Activated CD4-positive, alpha-beta T cell treated with anti-CD3 and anti-CD28 coated beads for 4 hours (primary cell): ENCODE measurements at regions not wholly inside any gene's neighbourhood (a gene's known extent, or its start where the extent isn't known, plus 50 kb on each side); places are given as distances from the start of the nearest gene placed in this dataset.

ENCODE experiments used
- DNase-seq, 2 donors: peaks; one replicate each; pipeline ENCODE4 v3.0.0-alpha.2; 2020

- no peak for DNase-seq
Measured at GRCh38 chr1:65486613-65487012, 66.1 kb downstream of the LEPR start.

- no peak for DNase-seq
Measured at GRCh38 chr1:65489481-65489880, 69.0 kb downstream of the LEPR start.

GRCh38 chr1:65490231-65491009, 70.0 kb downstream of the LEPR start:
- no peak for DNase-seq

- no peak for DNase-seq
Measured at GRCh38 chr1:65491472-65491871, 71.0 kb downstream of the LEPR start.

- DNase-seq = no peak
Measured at GRCh38 chr1:65493802-65494201, 73.3 kb downstream of the LEPR start.

- no peak for DNase-seq
Measured at GRCh38 chr1:65494671-65495070, 74.2 kb downstream of the LEPR start.

- no peak for DNase-seq
Measured at GRCh38 chr1:65495137-65495536, 74.7 kb downstream of the LEPR start.

GRCh38 chr1:65497256-65497830, 76.9 kb downstream of the LEPR start:
- no peak for DNase-seq

GRCh38 chr1:65503427-65503826, 83.0 kb downstream of the LEPR start:
- no peak for DNase-seq

- DNase-seq = no peak
Measured at GRCh38 chr1:65504263-65504662, 83.8 kb downstream of the LEPR start.

GRCh38 chr1:65505547-65506300, 85.3 kb downstream of the LEPR start:
- no peak for DNase-seq

GRCh38 chr1:65508051-65508450, 87.6 kb downstream of the LEPR start:
- DNase-seq = no peak

GRCh38 chr1:65509912-65510680, 89.6 kb downstream of the LEPR start:
- DNase-seq = no peak

GRCh38 chr1:65510961-65511360, 90.5 kb downstream of the LEPR start:
- DNase-seq = no peak

- DNase-seq = no peak
Measured at GRCh38 chr1:65512383-65512782, 91.9 kb downstream of the LEPR start.

- no peak for DNase-seq
Measured at GRCh38 chr1:65512967-65513780, 92.7 kb downstream of the LEPR start.

GRCh38 chr1:65514041-65514440, 93.6 kb downstream of the LEPR start:
- DNase-seq = no peak

GRCh38 chr1:65524931-65525265, 104.4 kb downstream of the LEPR start:
- no peak for DNase-seq

GRCh38 chr1:65525266-65526048, 105.0 kb downstream of the LEPR start:
- DNase-seq = no peak

- no peak for DNase-seq
Measured at GRCh38 chr1:65526049-65526556, 105.6 kb downstream of the LEPR start.

GRCh38 chr1:65527190-65527589, 106.7 kb downstream of the LEPR start:
- DNase-seq = no peak
